H1 (cell line): ENCODE measurements at regions not wholly inside any gene's neighbourhood (a gene's known extent, or its start where the extent isn't known, plus 50 kb on each side); places are given as distances from the start of the nearest gene placed in this dataset.

Source experiments
- KDM4A ChIP-seq: IDR thresholded peaks from one replicate; pipeline ENCODE4 v1.7.1; 2012; ENCODE audit warnings: low read depth, mild to moderate bottlenecking, moderate library complexity, low read length, inconsistent platforms; ENCODE audit not compliant: severe bottlenecking

GRCh38 chr6:2611092-2611491, 139.6 kb downstream of the MYLK4 start (continued):
- no peak for TF ChIP-seq KDM4A
